ENCODE measurements at regions not wholly inside any gene's neighbourhood (a gene's known extent, or its start where the extent isn't known, plus 50 kb on each side); places are given as distances from the start of the nearest gene placed in this dataset.

DNA sequence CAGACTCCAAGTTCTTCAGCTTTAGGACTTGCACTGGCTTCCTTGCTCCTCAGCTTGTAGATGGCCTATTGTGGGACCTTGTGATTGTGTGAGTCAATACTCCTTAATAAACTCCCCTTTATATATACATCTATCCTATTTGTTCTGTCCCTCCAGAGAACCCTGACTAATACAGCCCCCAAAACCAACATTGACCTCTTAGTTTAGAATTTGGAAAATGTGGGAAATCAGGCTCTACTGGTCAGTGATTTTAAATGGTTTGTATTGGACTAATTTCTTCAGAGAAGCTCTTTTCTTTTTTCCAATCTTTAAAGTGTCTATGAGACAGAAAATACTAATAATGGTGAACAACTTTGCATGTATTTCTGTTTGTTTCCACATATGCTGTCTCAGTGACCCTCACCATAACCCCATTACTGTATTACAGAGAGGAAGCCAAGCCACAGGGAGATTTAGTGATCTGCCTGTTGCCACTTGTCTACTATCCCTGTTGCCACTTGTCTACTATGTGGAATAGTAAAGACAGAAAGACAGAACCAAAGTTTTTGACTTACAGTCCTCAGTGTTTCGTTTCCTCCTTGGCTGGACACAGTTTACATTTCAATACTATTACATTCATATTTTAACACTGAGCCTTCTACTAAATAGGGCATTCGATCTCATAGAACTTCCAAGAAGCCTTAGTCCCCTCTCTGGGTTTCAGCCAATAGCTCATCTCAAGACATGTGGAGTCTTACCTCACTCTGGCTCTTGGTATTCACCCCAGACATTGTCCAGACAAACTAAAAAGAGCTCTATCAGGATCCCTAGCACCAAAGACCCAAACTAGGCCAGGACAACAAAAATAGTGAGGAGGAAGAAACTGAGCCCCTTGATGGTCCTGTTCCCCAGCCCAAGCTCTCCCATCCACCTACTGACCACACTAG, 121.0 kb downstream of the AKR1D1 start:
- H3K36me3 ChIP-seq (ENCODE audit: control insufficient read depth in 2 of 3, insufficient read depth in 3 of 3, low read length in 3 of 3) = no peaks in the 10 kb centered on the region
- no peaks in the 10 kb centered on the region for H3K9me3 Mint-ChIP-seq
- intact Hi-C loops (cut with micrococcal nuclease) = no loop called here
- H3K36me3 Mint-ChIP-seq = no peaks in the 10 kb centered on the region
- ChIA-PET CTCF (no interaction called here), POLR2A (no interaction called here)
- H3K27ac Mint-ChIP-seq = no peak overlapping the region
- H3K4me3 Mint-ChIP-seq = no peak overlapping the region
- H3K27ac ChIP-seq (ENCODE audit: low read depth, low read length) = no peak overlapping the region
- peak; percentile 6 for ATAC-seq
- H3K27me3 ChIP-seq (ENCODE audit: control insufficient read depth in 2 of 2, insufficient read depth in 2 of 2, low read length in 2 of 2) = no peaks in the 10 kb centered on the region
- H3K4me1 ChIP-seq (ENCODE audit: control insufficient read depth in 2 of 2, insufficient read depth in 2 of 2, low read length in 2 of 2) = no peaks in the 10 kb centered on the region
- peaks cover 6 to 19% (median 10%) of the 10 kb centered on the region in 5 donors for H3K27me3 Mint-ChIP-seq
- no peaks in the 10 kb centered on the region for H3K9me3 ChIP-seq (ENCODE audit: control insufficient read depth in 2 of 3, low read length in 3 of 3)
- DNase-seq = no peak
- peaks cover 0 to 5% (median 0%) of the 10 kb centered on the region in 7 donors for H3K4me1 Mint-ChIP-seq
- H3K4me3 ChIP-seq (ENCODE audit: low read length) = no peak overlapping the region

DNA sequence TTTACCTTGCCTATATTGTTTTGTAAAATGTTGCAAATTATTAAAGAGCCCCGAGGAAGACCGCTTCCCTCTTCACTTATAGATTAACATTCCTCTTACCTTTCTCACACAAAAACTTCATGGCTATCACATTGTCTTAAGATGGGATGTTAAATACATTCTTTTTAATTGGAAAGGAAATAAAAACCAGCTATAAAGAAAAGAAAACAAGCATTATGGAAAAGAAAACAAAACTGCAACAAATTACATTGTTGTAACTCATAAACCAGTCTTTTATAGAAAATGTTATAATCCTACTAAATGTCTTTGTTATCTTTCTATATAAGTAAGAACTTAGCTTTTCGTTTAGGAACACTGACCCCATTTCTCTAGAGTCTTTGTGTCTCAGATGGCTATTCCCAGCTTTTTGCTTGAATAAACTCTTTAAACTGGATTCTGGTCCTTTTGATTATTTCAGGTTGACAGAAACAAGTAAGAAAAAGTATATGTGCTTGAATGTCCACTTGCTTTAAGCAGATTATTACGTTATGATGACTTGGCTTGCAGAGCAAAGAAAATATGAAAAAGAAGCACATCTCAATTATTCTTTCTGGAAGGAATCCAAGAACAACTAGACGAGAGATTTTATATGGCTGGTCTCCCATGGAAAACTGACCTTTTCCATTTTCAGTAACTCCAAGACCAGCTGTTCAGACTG, 128.2 kb downstream of the AKR1D1 start:
- H3K9me3 Mint-ChIP-seq = no peaks in the 10 kb centered on the region
- no peak for ATAC-seq
- H3K4me1 ChIP-seq (ENCODE audit: control insufficient read depth in 2 of 2, insufficient read depth in 2 of 2, low read length in 2 of 2) = no peaks in the 10 kb centered on the region
- no peak for DNase-seq
- H3K27me3 Mint-ChIP-seq = peaks cover 2 to 6% (median 5%) of the 10 kb centered on the region in 5 donors
- no peaks in the 10 kb centered on the region for H3K36me3 ChIP-seq (ENCODE audit: control insufficient read depth in 2 of 3, insufficient read depth in 3 of 3, low read length in 3 of 3)
- H3K4me3 Mint-ChIP-seq = no peak overlapping the region
- no peaks in the 10 kb centered on the region for H3K9me3 ChIP-seq (ENCODE audit: control insufficient read depth in 2 of 3, low read length in 3 of 3)
- no peak overlapping the region for H3K27ac Mint-ChIP-seq
- intact Hi-C loops (cut with micrococcal nuclease) = no loop called here
- no peaks in the 10 kb centered on the region for H3K36me3 Mint-ChIP-seq
- H3K4me3 ChIP-seq (ENCODE audit: low read length) = no peak overlapping the region
- no peaks in the 10 kb centered on the region for H3K27me3 ChIP-seq (ENCODE audit: control insufficient read depth in 2 of 2, insufficient read depth in 2 of 2, low read length in 2 of 2)
- ChIA-PET POLR2A (interaction anchor here (0.7 kb wide), 1 partner anchor 730 kb away, joined by 3 read pairs; no protein-coding TSS in a partner anchor), CTCF (no interaction called here)
- H3K27ac ChIP-seq (ENCODE audit: low read depth, low read length) = no peak overlapping the region
- H3K4me1 Mint-ChIP-seq = no peaks in the 10 kb centered on the region

DNA sequence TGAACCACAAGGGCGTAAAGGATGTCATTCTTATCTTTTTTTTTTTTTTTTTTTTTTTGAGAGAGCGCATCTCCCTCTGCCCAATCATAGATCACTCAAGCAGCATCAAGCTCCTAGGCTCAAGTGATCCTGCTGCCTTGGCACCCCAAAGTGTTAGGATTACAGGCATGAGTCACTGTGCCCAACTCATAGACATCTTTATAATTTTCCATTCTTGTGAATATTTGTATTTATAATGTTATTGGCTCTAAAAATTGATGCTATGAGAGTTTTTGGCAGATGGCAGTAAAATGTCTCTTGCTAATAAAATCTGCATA, 128.7 kb downstream of the AKR1D1 start:
- DNase-seq (no peak), ATAC-seq (no peak)
- intact Hi-C loops (cut with micrococcal nuclease) = no loop called here
- CTCF ChIA-PET = no interaction called here
- H3K36me3 Mint-ChIP-seq = no peaks in the 10 kb centered on the region
- no peaks in the 10 kb centered on the region for H3K27me3 ChIP-seq (ENCODE audit: control insufficient read depth in 2 of 2, insufficient read depth in 2 of 2, low read length in 2 of 2)
- no peak overlapping the region for H3K4me3 ChIP-seq (ENCODE audit: low read length)
- no peaks in the 10 kb centered on the region for H3K9me3 Mint-ChIP-seq
- no peak overlapping the region for H3K27ac ChIP-seq (ENCODE audit: low read depth, low read length)
- H3K4me1 Mint-ChIP-seq = no peaks in the 10 kb centered on the region
- H3K9me3 ChIP-seq (ENCODE audit: control insufficient read depth in 2 of 3, low read length in 3 of 3) = no peaks in the 10 kb centered on the region
- H3K27ac Mint-ChIP-seq = no peak overlapping the region
- no peak overlapping the region for H3K4me3 Mint-ChIP-seq
- POLR2A ChIA-PET = no interaction called here
- H3K27me3 Mint-ChIP-seq = peaks cover 2 to 6% (median 5%) of the 10 kb centered on the region in 5 donors
- no peaks in the 10 kb centered on the region for H3K36me3 ChIP-seq (ENCODE audit: control insufficient read depth in 2 of 3, insufficient read depth in 3 of 3, low read length in 3 of 3)
- no peaks in the 10 kb centered on the region for H3K4me1 ChIP-seq (ENCODE audit: control insufficient read depth in 2 of 2, insufficient read depth in 2 of 2, low read length in 2 of 2)

DNA sequence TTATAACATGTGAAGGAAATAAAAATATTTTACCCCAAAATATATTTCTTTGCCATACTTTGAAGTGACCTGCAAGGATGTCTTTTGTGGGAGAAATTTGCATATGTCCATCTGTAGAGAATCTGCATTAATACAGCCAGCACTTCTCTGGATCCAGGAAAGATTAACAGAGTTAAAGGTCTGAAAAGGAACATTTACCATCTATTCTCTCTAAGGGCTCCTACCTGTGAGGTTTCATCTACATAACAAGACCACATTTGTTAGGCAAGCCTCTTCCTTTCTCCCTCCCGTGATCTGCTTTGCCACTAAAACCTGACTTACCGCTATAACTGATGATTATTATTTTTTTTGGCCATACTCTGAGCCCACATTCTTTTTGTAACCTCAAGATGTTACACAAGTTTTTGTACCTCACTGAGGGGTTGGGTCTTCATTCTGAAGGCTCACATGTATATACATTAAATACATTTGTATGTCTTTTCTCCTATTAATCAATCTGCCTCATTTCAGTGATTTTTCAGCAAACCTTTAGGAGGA, 129.4 kb downstream of the AKR1D1 start:
- H3K27me3 ChIP-seq (ENCODE audit: control insufficient read depth in 2 of 2, insufficient read depth in 2 of 2, low read length in 2 of 2) = no peaks in the 10 kb centered on the region

DNA sequence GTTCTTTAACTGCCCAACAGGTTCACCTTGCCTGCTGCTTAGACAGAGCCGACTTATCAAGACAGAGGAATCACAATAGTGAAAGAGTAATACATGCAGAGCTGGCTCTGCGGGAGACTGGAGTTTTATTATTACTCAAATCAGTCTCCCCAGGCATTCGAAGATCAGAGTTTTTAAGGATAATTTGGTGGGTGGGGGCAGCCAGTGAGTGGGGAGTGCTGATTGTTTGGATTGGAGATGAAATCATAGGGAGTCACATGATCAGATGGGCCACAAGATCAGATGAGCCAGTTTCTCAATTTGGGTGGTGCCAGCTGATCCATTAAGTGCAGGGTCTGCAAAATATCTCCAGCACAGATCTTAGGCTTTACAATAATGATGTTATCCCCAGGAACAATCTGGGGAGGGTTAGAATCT, 131.3 kb downstream of the AKR1D1 start:
- no peaks in the 10 kb centered on the region for H3K36me3 ChIP-seq (ENCODE audit: control insufficient read depth in 2 of 3, insufficient read depth in 3 of 3, low read length in 3 of 3)
- no peaks in the 10 kb centered on the region for H3K36me3 Mint-ChIP-seq
- no peak overlapping the region for H3K4me3 Mint-ChIP-seq
- no peaks in the 10 kb centered on the region for H3K4me1 ChIP-seq (ENCODE audit: control insufficient read depth in 2 of 2, insufficient read depth in 2 of 2, low read length in 2 of 2)
- ChIA-PET POLR2A (no interaction called here), CTCF (no interaction called here)
- no peak for DNase-seq
- H3K9me3 Mint-ChIP-seq = no peaks in the 10 kb centered on the region
- H3K27me3 ChIP-seq (ENCODE audit: control insufficient read depth in 2 of 2, insufficient read depth in 2 of 2, low read length in 2 of 2) = no peaks in the 10 kb centered on the region
- H3K9me3 ChIP-seq (ENCODE audit: control insufficient read depth in 2 of 3, low read length in 3 of 3) = no peaks in the 10 kb centered on the region
- no peaks in the 10 kb centered on the region for H3K4me1 Mint-ChIP-seq
- H3K27ac ChIP-seq (ENCODE audit: low read depth, low read length) = no peak overlapping the region
- H3K27ac Mint-ChIP-seq = no peak overlapping the region
- no peak for ATAC-seq
- intact Hi-C loops (cut with micrococcal nuclease) = no loop called here
- H3K4me3 ChIP-seq (ENCODE audit: low read length) = no peak overlapping the region
- H3K27me3 Mint-ChIP-seq = peaks cover 0 to 5% (median 2%) of the 10 kb centered on the region in 5 donors

More for the DNA sequence above, 129.4 kb downstream of the AKR1D1 start:
- DNase-seq (no peak), ATAC-seq (no peak)
- no peak overlapping the region for H3K27ac ChIP-seq (ENCODE audit: low read depth, low read length)
- ChIA-PET POLR2A (no interaction called here), CTCF (no interaction called here)
- intact Hi-C loops (cut with micrococcal nuclease) = no loop called here
- H3K36me3 ChIP-seq (ENCODE audit: control insufficient read depth in 2 of 3, insufficient read depth in 3 of 3, low read length in 3 of 3) = no peaks in the 10 kb centered on the region
- Mint-ChIP-seq H3K4me3 (no peak overlapping the region), H3K4me1 (no peaks in the 10 kb centered on the region), H3K9me3 (no peaks in the 10 kb centered on the region), H3K36me3 (no peaks in the 10 kb centered on the region), H3K27me3 (peaks cover 0 to 5% (median 2%) of the 10 kb centered on the region in 5 donors), H3K27ac (no peak overlapping the region)
- H3K4me3 ChIP-seq (ENCODE audit: low read length) = no peak overlapping the region
- H3K4me1 ChIP-seq (ENCODE audit: control insufficient read depth in 2 of 2, insufficient read depth in 2 of 2, low read length in 2 of 2) = no peaks in the 10 kb centered on the region
- no peaks in the 10 kb centered on the region for H3K9me3 ChIP-seq (ENCODE audit: control insufficient read depth in 2 of 3, low read length in 3 of 3)

DNA sequence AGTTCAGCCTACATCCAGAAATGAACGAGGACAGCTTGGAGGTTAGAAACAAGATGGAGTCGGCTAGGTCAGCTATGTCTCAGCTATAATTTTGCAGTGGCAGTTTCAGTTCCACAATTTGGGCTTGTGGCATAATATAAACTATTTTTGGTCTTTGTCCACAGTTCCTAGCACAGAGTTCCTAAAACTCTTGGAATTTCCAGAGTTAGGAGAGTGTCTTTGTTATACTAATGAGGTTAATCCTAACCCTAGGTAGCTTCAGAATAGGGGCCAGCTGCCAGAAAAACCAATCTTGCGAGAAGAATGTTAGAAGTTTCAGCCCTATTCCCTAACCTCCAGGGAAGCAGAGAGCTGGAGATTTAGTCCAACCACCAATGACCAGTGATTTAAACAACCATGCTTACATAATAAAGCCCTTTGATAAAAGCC, 131.9 kb downstream of the AKR1D1 start:
- Histone ChIP-seq H3K4me1 (ENCODE audit: control insufficient read depth in 2 of 2, insufficient read depth in 2 of 2, low read length in 2 of 2) (no peaks in the 10 kb centered on the region), H3K36me3 (ENCODE audit: control insufficient read depth in 2 of 3, insufficient read depth in 3 of 3, low read length in 3 of 3) (no peaks in the 10 kb centered on the region), H3K4me3 (ENCODE audit: low read length) (no peak overlapping the region), H3K27me3 (ENCODE audit: control insufficient read depth in 2 of 2, insufficient read depth in 2 of 2, low read length in 2 of 2) (no peaks in the 10 kb centered on the region), H3K9me3 (ENCODE audit: control insufficient read depth in 2 of 3, low read length in 3 of 3) (no peaks in the 10 kb centered on the region), H3K27ac (ENCODE audit: low read depth, low read length) (no peak overlapping the region)
- ChIA-PET CTCF (no interaction called here), POLR2A (no interaction called here)
- no peak overlapping the region for H3K4me3 Mint-ChIP-seq
- intact Hi-C loops (cut with micrococcal nuclease) = no loop called here
- no peak overlapping the region for H3K27ac Mint-ChIP-seq
- no peak for ATAC-seq
- peaks cover 0 to 5% (median 2%) of the 10 kb centered on the region in 5 donors for H3K27me3 Mint-ChIP-seq
- no peaks in the 10 kb centered on the region for H3K9me3 Mint-ChIP-seq
- no peaks in the 10 kb centered on the region for H3K4me1 Mint-ChIP-seq
- no peak for DNase-seq
- H3K36me3 Mint-ChIP-seq = no peaks in the 10 kb centered on the region
